ENCODE measurements at regions not wholly inside any gene's neighbourhood (a gene's known extent, or its start where the extent isn't known, plus 50 kb on each side); places are given as distances from the start of the nearest gene placed in this dataset.

DNA sequence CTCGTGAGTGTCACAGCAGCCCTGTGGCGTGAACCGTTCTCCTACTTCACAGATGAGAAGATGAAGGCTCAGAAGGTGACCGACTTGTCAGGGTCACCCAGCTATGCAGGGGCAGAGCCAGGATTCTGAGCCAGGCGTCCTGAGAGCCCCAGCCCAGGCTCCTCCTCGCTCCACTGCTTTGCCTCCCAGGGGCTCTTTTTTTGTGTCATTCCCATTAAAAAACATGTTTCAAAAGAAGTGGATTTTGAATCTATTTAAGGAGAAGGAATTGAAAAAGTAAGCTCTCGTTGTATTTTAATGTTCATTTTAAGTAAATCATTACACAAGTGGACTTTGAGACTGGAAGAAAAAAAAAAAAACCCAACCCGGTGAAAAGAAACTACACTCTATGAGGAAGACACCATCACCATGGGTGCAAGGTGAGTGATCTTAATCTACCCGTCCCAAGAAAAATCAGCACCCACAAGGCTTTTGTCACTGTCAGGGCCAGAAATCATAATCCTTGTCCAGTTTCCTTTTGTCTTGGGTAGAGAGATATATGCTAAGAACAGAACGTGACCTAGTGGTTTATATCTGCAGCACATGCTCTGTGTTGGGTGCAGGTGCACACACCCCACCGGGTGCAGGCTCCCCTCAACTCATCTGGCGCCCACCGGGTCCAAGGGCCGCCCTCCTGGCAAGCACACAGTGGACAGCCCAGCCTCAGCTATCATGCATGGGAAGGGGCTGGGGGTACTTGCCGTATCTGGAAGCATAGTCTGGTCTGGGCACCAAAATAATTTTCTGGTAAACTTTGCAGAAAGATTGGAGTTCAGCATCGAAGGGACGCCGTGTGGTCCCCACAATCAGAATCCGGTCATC, 73.5 kb upstream of the ASB18 start:
- TF ChIP-seq POLR2A (IDR thresholded peaks at IDR 0.05) = no peak
- TF ChIP-seq, protein P1, sequence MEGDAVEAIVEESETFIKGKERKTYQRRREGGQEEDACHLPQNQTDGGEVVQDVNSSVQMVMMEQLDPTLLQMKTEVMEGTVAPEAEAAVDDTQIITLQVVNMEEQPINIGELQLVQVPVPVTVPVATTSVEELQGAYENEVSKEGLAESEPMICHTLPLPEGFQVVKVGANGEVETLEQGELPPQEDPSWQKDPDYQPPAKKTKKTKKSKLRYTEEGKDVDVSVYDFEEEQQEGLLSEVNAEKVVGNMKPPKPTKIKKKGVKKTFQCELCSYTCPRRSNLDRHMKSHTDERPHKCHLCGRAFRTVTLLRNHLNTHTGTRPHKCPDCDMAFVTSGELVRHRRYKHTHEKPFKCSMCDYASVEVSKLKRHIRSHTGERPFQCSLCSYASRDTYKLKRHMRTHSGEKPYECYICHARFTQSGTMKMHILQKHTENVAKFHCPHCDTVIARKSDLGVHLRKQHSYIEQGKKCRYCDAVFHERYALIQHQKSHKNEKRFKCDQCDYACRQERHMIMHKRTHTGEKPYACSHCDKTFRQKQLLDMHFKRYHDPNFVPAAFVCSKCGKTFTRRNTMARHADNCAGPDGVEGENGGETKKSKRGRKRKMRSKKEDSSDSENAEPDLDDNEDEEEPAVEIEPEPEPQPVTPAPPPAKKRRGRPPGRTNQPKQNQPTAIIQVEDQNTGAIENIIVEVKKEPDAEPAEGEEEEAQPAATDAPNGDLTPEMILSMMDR (IDR thresholded peaks at IDR 0.05) = no peak

Measured in uterus (tissue), 2 donors.